Activated T-cell treated with anti-CD3 and anti-CD28 coated beads, Interleukin-2, amount 50 U/mL, for 72 hours (primary cell): ENCODE measurements at regions not wholly inside any gene's neighbourhood (a gene's known extent, or its start where the extent isn't known, plus 50 kb on each side); places are given as distances from the start of the nearest gene placed in this dataset.
A peak's percentile ranks its signal among the peaks of the same experiment; 100 is the strongest.
"Not testable (repeated sequence)": the region's sequence is repeated elsewhere in the genome, so short reads cannot be mapped to it uniquely, and the experiment has no call there.

Experiments used
- ATAC-seq, 2 donors: fragments of 150-1000 bp; cut with Tn5 transposase; replicated peaks in 1 of 2; 2 replicates each; pipeline ENCODE4 v1.10.0; 2021; ENCODE audit warnings: moderate library complexity in 2 of 2, mild to moderate bottlenecking in 1 of 2
- DNase-seq, 2 donors: peaks; one replicate each; pipeline ENCODE4 v3.0.0; 2021 to 2022; ENCODE audit warnings: mixed read lengths in 1 of 2
- H3K27ac Mint-ChIP-seq: one replicate; pipeline ENCODE4 v1.8.0; 2022; ENCODE audit warnings: mild to moderate bottlenecking, moderate library complexity, mixed read lengths
- H3K27me3 Mint-ChIP-seq: one replicate; pipeline ENCODE4 v1.8.0; 2022; ENCODE audit warnings: low read depth, mixed read lengths
- H3K36me3 Mint-ChIP-seq, 2 donors: one replicate each; pipeline ENCODE4 v1.8.0; 2022; ENCODE audit warnings: mixed read lengths in 2 of 2, mild to moderate bottlenecking in 1 of 2; ENCODE audit not compliant: insufficient read depth in 2 of 2
- H3K4me1 Mint-ChIP-seq: one replicate; pipeline ENCODE4 v1.8.0; 2022; ENCODE audit warnings: low read depth, mixed read lengths
- H3K4me3 Mint-ChIP-seq, 2 donors: one replicate each; pipeline ENCODE4 v1.8.0; 2022; ENCODE audit warnings: mild to moderate bottlenecking in 2 of 2, mixed read lengths in 2 of 2, moderate library complexity in 2 of 2
- H3K9me3 Mint-ChIP-seq, 2 donors: one replicate each; pipeline ENCODE4 v1.8.0; 2022; ENCODE audit warnings: mixed read lengths in 2 of 2

- peak in 1 of 2 donors; percentile 32 for ATAC-seq
- Mint-ChIP-seq H3K36me3 (no peaks in the 10 kb centered on the region), H3K4me1 (no peaks in the 10 kb centered on the region), H3K27ac (no peak overlapping the region), H3K4me3 (no peak overlapping the region), H3K9me3 (no peaks in the 10 kb centered on the region), H3K27me3 (no peaks in the 10 kb centered on the region)
- DNase-seq: no peak
Observed at GRCh38 chr18:70397259-70397925, 108.5 kb downstream of the SOCS6 start.

GRCh38 chr18:70395771-70396170 lies 106.9 kb downstream of the SOCS6 start:
- not testable (repeated sequence) for H3K36me3 Mint-ChIP-seq, DNase-seq, H3K4me1 Mint-ChIP-seq, H3K4me3 Mint-ChIP-seq, H3K27ac Mint-ChIP-seq, H3K9me3 Mint-ChIP-seq, H3K27me3 Mint-ChIP-seq, ATAC-seq

- H3K27ac Mint-ChIP-seq: no peak overlapping the region
- no peaks in the 10 kb centered on the region for H3K4me1 Mint-ChIP-seq
- H3K27me3 Mint-ChIP-seq: no peaks in the 10 kb centered on the region
- no peaks in the 10 kb centered on the region for H3K9me3 Mint-ChIP-seq
- ATAC-seq (no peak), DNase-seq (no peak)
- no peaks in the 10 kb centered on the region for H3K36me3 Mint-ChIP-seq
- no peak overlapping the region for H3K4me3 Mint-ChIP-seq
Observed at GRCh38 chr18:70394672-70395071, 105.8 kb downstream of the SOCS6 start.

- Mint-ChIP-seq H3K4me1 (no peaks in the 10 kb centered on the region), H3K36me3 (no peaks in the 10 kb centered on the region)
Observed at GRCh38 chr18:70390371-70391090, 101.7 kb downstream of the SOCS6 start.

GRCh38 chr18:70389036-70389435 lies 100.2 kb downstream of the SOCS6 start:
- not testable (repeated sequence) for H3K36me3 Mint-ChIP-seq, DNase-seq, H3K27ac Mint-ChIP-seq, H3K9me3 Mint-ChIP-seq, H3K4me1 Mint-ChIP-seq, ATAC-seq, H3K4me3 Mint-ChIP-seq, H3K27me3 Mint-ChIP-seq

More at GRCh38 chr18:70390371-70391090, 101.7 kb downstream of the SOCS6 start:
- DNase-seq (no peak), ATAC-seq (no peak)
- H3K4me3 Mint-ChIP-seq: no peak overlapping the region
- no peaks in the 10 kb centered on the region for H3K9me3 Mint-ChIP-seq
- H3K27me3 Mint-ChIP-seq: no peaks in the 10 kb centered on the region
- no peak overlapping the region for H3K27ac Mint-ChIP-seq

- ATAC-seq (no peak), DNase-seq (no peak)
- no peaks in the 10 kb centered on the region for H3K4me1 Mint-ChIP-seq
Observed at GRCh38 chr18:70387027-70387426, 98.2 kb downstream of the SOCS6 start.

GRCh38 chr18:70386582-70386981 lies 97.7 kb downstream of the SOCS6 start:
- ATAC-seq: no peak
- Mint-ChIP-seq H3K27me3 (peaks cover 7% of the 10 kb centered on the region), H3K27ac (no peak overlapping the region), H3K4me1 (peaks cover 3% of the 10 kb centered on the region), H3K36me3 (no peaks in the 10 kb centered on the region), H3K9me3 (no peaks in the 10 kb centered on the region), H3K4me3 (no peak overlapping the region)
- DNase-seq: no peak

More at GRCh38 chr18:70387027-70387426, 98.2 kb downstream of the SOCS6 start:
- Mint-ChIP-seq H3K27me3 (peaks cover 3% of the 10 kb centered on the region), H3K4me3 (no peak overlapping the region), H3K9me3 (no peaks in the 10 kb centered on the region), H3K36me3 (no peaks in the 10 kb centered on the region), H3K27ac (no peak overlapping the region)

- no peak overlapping the region for H3K4me3 Mint-ChIP-seq
- ATAC-seq (no peak), DNase-seq (no peak)
- no peaks in the 10 kb centered on the region for H3K9me3 Mint-ChIP-seq
- H3K36me3 Mint-ChIP-seq: no peaks in the 10 kb centered on the region
- H3K27ac Mint-ChIP-seq: no peak overlapping the region
- peaks cover 9% of the 10 kb centered on the region for H3K27me3 Mint-ChIP-seq
- H3K4me1 Mint-ChIP-seq: peaks cover 5% of the 10 kb centered on the region
Observed at GRCh38 chr18:70385474-70385873, 96.6 kb downstream of the SOCS6 start.

GRCh38 chr18:70384181-70384790 lies 95.4 kb downstream of the SOCS6 start:
- H3K4me1 Mint-ChIP-seq: peaks cover 5% of the 10 kb centered on the region
- H3K9me3 Mint-ChIP-seq: no peaks in the 10 kb centered on the region
- H3K4me3 Mint-ChIP-seq: peak overlapping the region in 1 of 2 donors; percentile 24
- ATAC-seq: peak in 1 of 2 donors; percentile 36
- no peak for DNase-seq
- peaks cover 9% of the 10 kb centered on the region for H3K27me3 Mint-ChIP-seq
- no peak overlapping the region for H3K27ac Mint-ChIP-seq
- no peaks in the 10 kb centered on the region for H3K36me3 Mint-ChIP-seq

GRCh38 chr18:70382992-70383717 lies 94.3 kb downstream of the SOCS6 start:
- H3K4me3 Mint-ChIP-seq: no peak overlapping the region
- peaks cover 5% of the 10 kb centered on the region for H3K4me1 Mint-ChIP-seq
- no peak for ATAC-seq
- H3K27me3 Mint-ChIP-seq: peaks cover 9% of the 10 kb centered on the region
- no peaks in the 10 kb centered on the region for H3K36me3 Mint-ChIP-seq
- DNase-seq: no peak
- no peak overlapping the region for H3K27ac Mint-ChIP-seq
- no peaks in the 10 kb centered on the region for H3K9me3 Mint-ChIP-seq

GRCh38 chr18:70382017-70382416 lies 93.2 kb downstream of the SOCS6 start:
- Mint-ChIP-seq H3K27ac (no peak overlapping the region), H3K4me3 (no peak overlapping the region), H3K4me1 (peaks cover 5% of the 10 kb centered on the region), H3K9me3 (no peaks in the 10 kb centered on the region), H3K27me3 (peaks cover 9% of the 10 kb centered on the region), H3K36me3 (no peaks in the 10 kb centered on the region)
- DNase-seq (no peak), ATAC-seq (no peak)

- Mint-ChIP-seq H3K4me3 (peak overlapping the region in 1 of 2 donors; percentile 35), H3K27me3 (peaks cover 9% of the 10 kb centered on the region), H3K9me3 (no peaks in the 10 kb centered on the region), H3K27ac (no peak overlapping the region), H3K4me1 (peaks cover 5% of the 10 kb centered on the region), H3K36me3 (no peaks in the 10 kb centered on the region)
- ATAC-seq (no peak), DNase-seq (no peak)
Observed at GRCh38 chr18:70380915-70381896, 92.4 kb downstream of the SOCS6 start.
